WTC11 (cell line): ENCODE measurements at regions not wholly inside any gene's neighbourhood (a gene's known extent, or its start where the extent isn't known, plus 50 kb on each side); places are given as distances from the start of the nearest gene placed in this dataset.

ENCODE experiments used
- ATAC-seq: fragments of 200-7000 bp; cut with Tn5 transposase; 2 replicates; pipeline ENCODE4 v1.10.0; 2021; ENCODE audit warnings: mild to moderate bottlenecking, moderate library complexity
- CTCF ChIA-PET: fragments of 300-600 bp; sonication (Branson Sonifier 250); formaldehyde crosslinking; loops from one replicate; lab custom pipeline; 2021; ENCODE audit warnings: antibody characterized with exemption; lab: Charles Lee
- POLR2A ChIA-PET: fragments of 350-600 bp; sonication (Branson Sonifier 250); formaldehyde crosslinking; loops from one replicate; lab custom pipeline; 2021; ENCODE audit warnings: antibody characterized with exemption; lab: Charles Lee
- DNase-seq: peaks from one replicate; pipeline ENCODE4 v3.0.0; 2021; ENCODE audit warnings: low spot score
- H3K27ac Mint-ChIP-seq: 2 replicates; pipeline ENCODE4 v1.8.0; 2021; ENCODE audit warnings: mixed read lengths
- H3K27me3 Mint-ChIP-seq: 2 replicates; pipeline ENCODE4 v1.8.0; 2021; ENCODE audit warnings: low read depth, mild to moderate bottlenecking, moderate library complexity, mixed read lengths
- H3K36me3 Mint-ChIP-seq: 2 replicates; pipeline ENCODE4 v1.8.0; 2021; ENCODE audit warnings: mixed read lengths
- H3K4me1 Mint-ChIP-seq: 2 replicates; pipeline ENCODE4 v1.8.0; 2022; ENCODE audit warnings: mixed read lengths
- H3K4me3 Mint-ChIP-seq: 2 replicates; pipeline ENCODE4 v1.8.0; 2021; ENCODE audit warnings: mild to moderate bottlenecking, moderate library complexity, mixed read lengths
- H3K9me3 Mint-ChIP-seq: 2 replicates; pipeline ENCODE4 v1.8.0; 2021; ENCODE audit warnings: mixed read lengths
- GTF2I ChIP-seq: fragments of 250-450 bp; sonication (Bioruptor Pico); conservative IDR thresholded peaks from 2 replicates; pipeline ENCODE4 v1.4.0; 2021; ENCODE audit warnings: mild to moderate bottlenecking
- JUN ChIP-seq: sonication (generic); formaldehyde crosslinking; IDR thresholded peaks from 2 replicates; pipeline ENCODE4 v1.8.0; 2023; ENCODE audit warnings: mild to moderate bottlenecking, missing genetic modification reagents
- NFATC4 ChIP-seq: fragments of 250-450 bp; sonication (Bioruptor Pico); IDR thresholded peaks from 2 replicates; pipeline ENCODE4 v1.9.0; 2021; ENCODE audit warnings: mild to moderate bottlenecking
- NFE2L1 ChIP-seq: sonication (generic); formaldehyde crosslinking; IDR thresholded peaks from 2 replicates; pipeline ENCODE4 v1.8.1; 2023; ENCODE audit warnings: missing genetic modification reagents
- NFYB ChIP-seq: sonication (generic); formaldehyde crosslinking; conservative IDR thresholded peaks from 2 replicates; pipeline ENCODE4 v1.8.0; 2022; ENCODE audit warnings: low read depth, missing genetic modification reagents
- NR2C2 ChIP-seq: sonication (generic); formaldehyde crosslinking; IDR thresholded peaks from 2 replicates; pipeline ENCODE4 v1.8.0; 2022; ENCODE audit warnings: mild to moderate bottlenecking, missing genetic modification reagents
- PRRX2 ChIP-seq: fragments of 250-450 bp; sonication (Bioruptor Pico); IDR thresholded peaks from 2 replicates; pipeline ENCODE4 v1.8.0; 2021; ENCODE audit warnings: mild to moderate bottlenecking
- SOX15 ChIP-seq: fragments of 250-450 bp; sonication (Bioruptor Pico); IDR thresholded peaks from 2 replicates; pipeline ENCODE4 v1.9.0; 2021; ENCODE audit warnings: mild to moderate bottlenecking
- TF ChIP-seq, protein P1 (sequence below): fragments of 250-450 bp; sonication (Bioruptor Pico); conservative IDR thresholded peaks from 2 replicates; pipeline ENCODE4 v1.9.0; 2021; ENCODE audit warnings: mild to moderate bottlenecking
- TF ChIP-seq, protein P2 (sequence below): sonication (generic); formaldehyde crosslinking; IDR thresholded peaks from 2 replicates; pipeline ENCODE4 v1.8.0; 2022; ENCODE audit warnings: mild to moderate bottlenecking, missing genetic modification reagents
- TF ChIP-seq, protein P3 (sequence below): sonication (generic); formaldehyde crosslinking; IDR thresholded peaks from 2 replicates; pipeline ENCODE4 v1.8.1; 2023; ENCODE audit warnings: mild to moderate bottlenecking, missing genetic modification reagents, borderline replicate concordance
- TF ChIP-seq, protein P4 (sequence below): sonication (generic); formaldehyde crosslinking; IDR thresholded peaks from 2 replicates; pipeline ENCODE4 v1.8.1; 2022; ENCODE audit warnings: missing genetic modification reagents, borderline replicate concordance
- TF ChIP-seq, protein P5 (sequence below): sonication (generic); formaldehyde crosslinking; IDR thresholded peaks from 2 replicates; pipeline ENCODE4 v1.8.1; 2022; ENCODE audit warnings: mild to moderate bottlenecking, moderate library complexity, missing genetic modification reagents
- TF ChIP-seq, protein P6 (sequence below): sonication (generic); formaldehyde crosslinking; conservative IDR thresholded peaks from 2 replicates; pipeline ENCODE4 v1.8.1; 2023; ENCODE audit warnings: mild to moderate bottlenecking, low read depth, missing genetic modification reagents, moderate library complexity
- TF ChIP-seq, protein P7 (sequence below): sonication (generic); formaldehyde crosslinking; IDR thresholded peaks from 2 replicates; pipeline ENCODE4 v1.8.1; 2022; ENCODE audit warnings: low read depth, missing genetic modification reagents, borderline replicate concordance
- TF ChIP-seq, protein P8 (sequence below): fragments of 250-450 bp; sonication (Bioruptor Pico); IDR thresholded peaks from 2 replicates; pipeline ENCODE4 v1.8.0; 2021; ENCODE audit warnings: mild to moderate bottlenecking

DNA sequence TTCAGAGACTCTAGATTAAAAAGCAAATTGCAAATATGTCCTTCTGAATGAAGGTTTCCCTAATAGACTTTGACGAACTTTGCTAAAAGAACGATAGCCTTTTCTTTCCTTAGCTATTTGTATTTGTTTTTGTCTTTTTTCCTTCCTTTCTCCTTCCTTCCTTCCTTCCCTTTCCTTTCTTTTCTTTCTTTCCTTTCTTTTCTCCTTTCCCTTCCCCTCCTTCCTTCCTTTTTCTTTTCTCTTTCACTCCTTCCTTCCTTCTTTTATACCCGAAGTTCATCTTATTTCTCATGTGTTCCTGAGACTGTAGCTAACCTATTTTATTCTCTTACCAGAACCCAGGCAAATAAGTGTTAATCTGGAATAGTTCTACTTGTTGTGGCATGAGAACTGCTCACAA, 381.2 kb upstream of the RUNX1 start:
- DNase-seq, result no peak
- ChIA-PET CTCF (interaction anchor here (0.7 kb wide), 1 partner anchor 541 kb away, joined by 3 read pairs; no protein-coding TSS in a partner anchor), POLR2A (no interaction called here)
- peaks cover 21% of the 10 kb centered on the region for H3K4me1 Mint-ChIP-seq
- H3K27ac Mint-ChIP-seq, result no peak overlapping the region; the same call in 1 of the 2 replicates
- peaks cover 41% of the 10 kb centered on the region for H3K36me3 Mint-ChIP-seq
- H3K9me3 Mint-ChIP-seq, result peaks cover 42% of the 10 kb centered on the region
- no peak overlapping the region for H3K4me3 Mint-ChIP-seq
- ATAC-seq, result no peak
- peaks cover 5% of the 10 kb centered on the region for H3K27me3 Mint-ChIP-seq
- no peak for TF ChIP-seq NFATC4 (CRISPR knock-in tag)
- TF ChIP-seq, protein P1, sequence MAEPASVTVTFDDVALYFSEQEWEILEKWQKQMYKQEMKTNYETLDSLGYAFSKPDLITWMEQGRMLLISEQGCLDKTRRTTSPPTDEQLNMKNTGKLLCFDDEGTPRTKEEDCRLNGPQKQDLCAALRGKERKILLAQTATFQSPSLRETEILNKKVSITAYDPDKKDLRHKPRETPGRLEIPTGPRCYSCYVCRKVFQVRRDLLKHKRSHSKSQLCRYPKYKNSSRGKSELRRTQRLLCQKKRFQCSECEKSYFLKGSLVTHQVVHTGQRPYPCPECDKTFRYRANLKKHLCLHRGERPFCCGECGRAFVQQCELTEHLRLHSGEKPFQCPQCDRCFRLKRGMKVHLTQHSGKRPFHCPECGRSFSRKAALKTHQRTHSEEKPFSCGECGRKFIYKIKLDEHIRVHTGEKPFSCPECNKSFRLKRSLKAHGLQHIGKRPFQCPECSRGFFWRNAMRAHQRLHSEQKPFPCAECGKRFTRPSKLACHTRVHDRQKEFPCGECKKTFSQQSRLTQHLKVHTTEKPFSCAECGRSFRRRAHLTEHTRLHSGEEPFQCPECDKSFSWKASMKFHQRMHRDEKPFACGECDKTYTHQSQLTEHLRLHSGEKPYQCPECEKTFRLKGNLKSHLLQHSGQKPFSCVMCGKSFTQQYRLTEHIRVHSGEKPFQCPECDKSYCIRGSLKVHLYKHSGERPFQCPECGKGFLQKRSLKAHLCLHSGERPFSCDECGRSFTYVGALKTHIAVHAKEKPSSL (CRISPR knock-in tag), result no peak

DNA sequence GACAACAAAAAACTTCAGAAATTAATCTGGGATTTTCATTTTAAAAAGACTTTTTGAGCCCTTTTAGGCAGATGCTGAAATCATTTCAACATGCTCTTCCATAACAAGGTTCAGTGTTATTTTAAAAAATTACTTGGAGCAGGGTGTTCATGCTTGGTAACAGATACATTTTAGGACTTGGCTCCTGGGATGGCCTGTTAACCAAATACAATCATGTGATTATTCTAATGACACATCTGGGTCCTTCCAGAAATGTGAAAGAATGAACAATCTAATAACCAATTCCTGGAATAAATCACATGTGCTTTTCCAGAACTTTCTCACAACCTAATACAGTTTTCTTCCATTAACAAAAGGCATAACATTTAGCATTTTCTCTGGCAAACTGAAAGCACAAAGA, 379.8 kb upstream of the RUNX1 start:
- Mint-ChIP-seq H3K4me3 (no peak overlapping the region), H3K4me1 (peaks cover 21% of the 10 kb centered on the region), H3K27ac (no peak overlapping the region), H3K36me3 (peaks cover 27% of the 10 kb centered on the region), H3K27me3 (peaks cover 2% of the 10 kb centered on the region; the same call in 1 of the 2 replicates), H3K9me3 (peaks cover 33% of the 10 kb centered on the region)
- ATAC-seq (no peak), DNase-seq (no peak)
- POLR2A ChIA-PET, result no interaction called here
- CTCF ChIA-PET, result no interaction called here
- TF ChIP-seq NFYB (CRISPR knock-in tag), result no peak
- TF ChIP-seq, protein P2, sequence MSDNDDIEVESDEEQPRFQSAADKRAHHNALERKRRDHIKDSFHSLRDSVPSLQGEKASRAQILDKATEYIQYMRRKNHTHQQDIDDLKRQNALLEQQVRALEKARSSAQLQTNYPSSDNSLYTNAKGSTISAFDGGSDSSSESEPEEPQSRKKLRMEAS (CRISPR knock-in tag), result no peak

DNA sequence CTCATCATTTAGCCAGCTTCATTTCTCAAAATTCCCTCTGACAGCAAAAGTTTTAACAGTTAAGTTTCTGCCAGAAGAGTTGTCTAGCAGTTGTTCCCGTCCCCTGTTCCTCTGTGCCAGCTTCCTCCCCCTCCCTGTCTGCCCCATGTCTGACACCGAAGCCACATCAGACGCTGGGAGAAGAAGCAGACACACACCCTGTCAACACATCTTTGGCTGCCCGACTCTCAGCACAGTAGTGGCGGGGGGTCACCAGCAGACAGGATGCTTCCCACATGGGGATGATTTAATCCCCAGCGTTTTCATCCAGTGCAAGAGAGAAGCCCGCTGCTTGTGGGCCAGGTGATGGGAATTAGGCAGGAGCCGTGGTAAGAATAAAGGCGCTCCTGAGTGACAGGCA, 379.4 kb upstream of the RUNX1 start:
- Mint-ChIP-seq H3K9me3 (peaks cover 33% of the 10 kb centered on the region), H3K36me3 (peaks cover 23% of the 10 kb centered on the region), H3K4me1 (peaks cover 21% of the 10 kb centered on the region), H3K27ac (no peak overlapping the region), H3K27me3 (peaks cover 2% of the 10 kb centered on the region; the same call in 1 of the 2 replicates), H3K4me3 (0 out of 2 replicates have a peak overlapping the region, but pooled peaks have one; percentile 21)
- ATAC-seq, result peak; percentile 47; the same call in 1 of the 2 replicates
- POLR2A ChIA-PET, result no interaction called here
- CTCF ChIA-PET, result no interaction called here
- peak; percentile 14 for DNase-seq
- TF ChIP-seq JUN (CRISPR knock-in tag) (no peak), SOX15 (CRISPR knock-in tag) (no peak), NFE2L1 (CRISPR knock-in tag) (no peak), GTF2I (CRISPR knock-in tag) (no peak), PRRX2 (CRISPR knock-in tag) (no peak), NR2C2 (CRISPR knock-in tag) (no peak)
- TF ChIP-seq, protein P3, sequence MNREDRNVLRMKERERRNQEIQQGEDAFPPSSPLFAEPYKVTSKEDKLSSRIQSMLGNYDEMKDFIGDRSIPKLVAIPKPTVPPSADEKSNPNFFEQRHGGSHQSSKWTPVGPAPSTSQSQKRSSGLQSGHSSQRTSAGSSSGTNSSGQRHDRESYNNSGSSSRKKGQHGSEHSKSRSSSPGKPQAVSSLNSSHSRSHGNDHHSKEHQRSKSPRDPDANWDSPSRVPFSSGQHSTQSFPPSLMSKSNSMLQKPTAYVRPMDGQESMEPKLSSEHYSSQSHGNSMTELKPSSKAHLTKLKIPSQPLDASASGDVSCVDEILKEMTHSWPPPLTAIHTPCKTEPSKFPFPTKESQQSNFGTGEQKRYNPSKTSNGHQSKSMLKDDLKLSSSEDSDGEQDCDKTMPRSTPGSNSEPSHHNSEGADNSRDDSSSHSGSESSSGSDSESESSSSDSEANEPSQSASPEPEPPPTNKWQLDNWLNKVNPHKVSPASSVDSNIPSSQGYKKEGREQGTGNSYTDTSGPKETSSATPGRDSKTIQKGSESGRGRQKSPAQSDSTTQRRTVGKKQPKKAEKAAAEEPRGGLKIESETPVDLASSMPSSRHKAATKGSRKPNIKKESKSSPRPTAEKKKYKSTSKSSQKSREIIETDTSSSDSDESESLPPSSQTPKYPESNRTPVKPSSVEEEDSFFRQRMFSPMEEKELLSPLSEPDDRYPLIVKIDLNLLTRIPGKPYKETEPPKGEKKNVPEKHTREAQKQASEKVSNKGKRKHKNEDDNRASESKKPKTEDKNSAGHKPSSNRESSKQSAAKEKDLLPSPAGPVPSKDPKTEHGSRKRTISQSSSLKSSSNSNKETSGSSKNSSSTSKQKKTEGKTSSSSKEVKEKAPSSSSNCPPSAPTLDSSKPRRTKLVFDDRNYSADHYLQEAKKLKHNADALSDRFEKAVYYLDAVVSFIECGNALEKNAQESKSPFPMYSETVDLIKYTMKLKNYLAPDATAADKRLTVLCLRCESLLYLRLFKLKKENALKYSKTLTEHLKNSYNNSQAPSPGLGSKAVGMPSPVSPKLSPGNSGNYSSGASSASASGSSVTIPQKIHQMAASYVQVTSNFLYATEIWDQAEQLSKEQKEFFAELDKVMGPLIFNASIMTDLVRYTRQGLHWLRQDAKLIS (CRISPR knock-in tag), result no peak
- TF ChIP-seq, protein P4, sequence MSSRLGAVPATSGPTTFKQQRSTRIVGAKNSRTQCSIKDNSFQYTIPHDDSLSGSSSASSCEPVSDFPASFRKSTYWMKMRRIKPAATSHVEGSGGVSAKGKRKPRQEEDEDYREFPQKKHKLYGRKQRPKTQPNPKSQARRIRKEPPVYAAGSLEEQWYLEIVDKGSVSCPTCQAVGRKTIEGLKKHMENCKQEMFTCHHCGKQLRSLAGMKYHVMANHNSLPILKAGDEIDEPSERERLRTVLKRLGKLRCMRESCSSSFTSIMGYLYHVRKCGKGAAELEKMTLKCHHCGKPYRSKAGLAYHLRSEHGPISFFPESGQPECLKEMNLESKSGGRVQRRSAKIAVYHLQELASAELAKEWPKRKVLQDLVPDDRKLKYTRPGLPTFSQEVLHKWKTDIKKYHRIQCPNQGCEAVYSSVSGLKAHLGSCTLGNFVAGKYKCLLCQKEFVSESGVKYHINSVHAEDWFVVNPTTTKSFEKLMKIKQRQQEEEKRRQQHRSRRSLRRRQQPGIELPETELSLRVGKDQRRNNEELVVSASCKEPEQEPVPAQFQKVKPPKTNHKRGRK (CRISPR knock-in tag), result no peak
- TF ChIP-seq, protein P5, sequence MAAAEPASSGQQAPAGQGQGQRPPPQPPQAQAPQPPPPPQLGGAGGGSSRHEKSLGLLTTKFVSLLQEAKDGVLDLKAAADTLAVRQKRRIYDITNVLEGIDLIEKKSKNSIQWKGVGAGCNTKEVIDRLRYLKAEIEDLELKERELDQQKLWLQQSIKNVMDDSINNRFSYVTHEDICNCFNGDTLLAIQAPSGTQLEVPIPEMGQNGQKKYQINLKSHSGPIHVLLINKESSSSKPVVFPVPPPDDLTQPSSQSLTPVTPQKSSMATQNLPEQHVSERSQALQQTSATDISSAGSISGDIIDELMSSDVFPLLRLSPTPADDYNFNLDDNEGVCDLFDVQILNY (CRISPR knock-in tag), result no peak
- TF ChIP-seq, protein P6, sequence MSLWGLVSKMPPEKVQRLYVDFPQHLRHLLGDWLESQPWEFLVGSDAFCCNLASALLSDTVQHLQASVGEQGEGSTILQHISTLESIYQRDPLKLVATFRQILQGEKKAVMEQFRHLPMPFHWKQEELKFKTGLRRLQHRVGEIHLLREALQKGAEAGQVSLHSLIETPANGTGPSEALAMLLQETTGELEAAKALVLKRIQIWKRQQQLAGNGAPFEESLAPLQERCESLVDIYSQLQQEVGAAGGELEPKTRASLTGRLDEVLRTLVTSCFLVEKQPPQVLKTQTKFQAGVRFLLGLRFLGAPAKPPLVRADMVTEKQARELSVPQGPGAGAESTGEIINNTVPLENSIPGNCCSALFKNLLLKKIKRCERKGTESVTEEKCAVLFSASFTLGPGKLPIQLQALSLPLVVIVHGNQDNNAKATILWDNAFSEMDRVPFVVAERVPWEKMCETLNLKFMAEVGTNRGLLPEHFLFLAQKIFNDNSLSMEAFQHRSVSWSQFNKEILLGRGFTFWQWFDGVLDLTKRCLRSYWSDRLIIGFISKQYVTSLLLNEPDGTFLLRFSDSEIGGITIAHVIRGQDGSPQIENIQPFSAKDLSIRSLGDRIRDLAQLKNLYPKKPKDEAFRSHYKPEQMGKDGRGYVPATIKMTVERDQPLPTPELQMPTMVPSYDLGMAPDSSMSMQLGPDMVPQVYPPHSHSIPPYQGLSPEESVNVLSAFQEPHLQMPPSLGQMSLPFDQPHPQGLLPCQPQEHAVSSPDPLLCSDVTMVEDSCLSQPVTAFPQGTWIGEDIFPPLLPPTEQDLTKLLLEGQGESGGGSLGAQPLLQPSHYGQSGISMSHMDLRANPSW, result no peak
- TF ChIP-seq, protein P7, sequence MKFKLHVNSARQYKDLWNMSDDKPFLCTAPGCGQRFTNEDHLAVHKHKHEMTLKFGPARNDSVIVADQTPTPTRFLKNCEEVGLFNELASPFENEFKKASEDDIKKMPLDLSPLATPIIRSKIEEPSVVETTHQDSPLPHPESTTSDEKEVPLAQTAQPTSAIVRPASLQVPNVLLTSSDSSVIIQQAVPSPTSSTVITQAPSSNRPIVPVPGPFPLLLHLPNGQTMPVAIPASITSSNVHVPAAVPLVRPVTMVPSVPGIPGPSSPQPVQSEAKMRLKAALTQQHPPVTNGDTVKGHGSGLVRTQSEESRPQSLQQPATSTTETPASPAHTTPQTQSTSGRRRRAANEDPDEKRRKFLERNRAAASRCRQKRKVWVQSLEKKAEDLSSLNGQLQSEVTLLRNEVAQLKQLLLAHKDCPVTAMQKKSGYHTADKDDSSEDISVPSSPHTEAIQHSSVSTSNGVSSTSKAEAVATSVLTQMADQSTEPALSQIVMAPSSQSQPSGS (CRISPR knock-in tag), result no peak
- TF ChIP-seq, protein P8, sequence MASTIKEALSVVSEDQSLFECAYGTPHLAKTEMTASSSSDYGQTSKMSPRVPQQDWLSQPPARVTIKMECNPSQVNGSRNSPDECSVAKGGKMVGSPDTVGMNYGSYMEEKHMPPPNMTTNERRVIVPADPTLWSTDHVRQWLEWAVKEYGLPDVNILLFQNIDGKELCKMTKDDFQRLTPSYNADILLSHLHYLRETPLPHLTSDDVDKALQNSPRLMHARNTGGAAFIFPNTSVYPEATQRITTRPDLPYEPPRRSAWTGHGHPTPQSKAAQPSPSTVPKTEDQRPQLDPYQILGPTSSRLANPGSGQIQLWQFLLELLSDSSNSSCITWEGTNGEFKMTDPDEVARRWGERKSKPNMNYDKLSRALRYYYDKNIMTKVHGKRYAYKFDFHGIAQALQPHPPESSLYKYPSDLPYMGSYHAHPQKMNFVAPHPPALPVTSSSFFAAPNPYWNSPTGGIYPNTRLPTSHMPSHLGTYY (CRISPR knock-in tag), result no peak
